ENCODE measurements at regions not wholly inside any gene's neighbourhood (a gene's known extent, or its start where the extent isn't known, plus 50 kb on each side); places are given as distances from the start of the nearest gene placed in this dataset.

GRCh38 chr2:21590026-21590690, 466.4 kb downstream of the TDRD15 start:
- Mint-ChIP-seq H3K4me3 (no peak overlapping the region), H3K36me3 (no peaks in the 10 kb centered on the region), H3K4me1 (no peaks in the 10 kb centered on the region), H3K27ac (no peak overlapping the region), H3K27me3 (ENCODE audit: insufficient read depth, low read depth) (no peaks in the 10 kb centered on the region), H3K9me3 (no peaks in the 10 kb centered on the region)
- no peak overlapping the region for H3K4me3 ChIP-seq
- no peaks in the 10 kb centered on the region for H4K20me1 ChIP-seq (ENCODE audit: low read depth)
- H3F3A ChIP-seq (ENCODE audit: low read depth): no peaks in the 10 kb centered on the region
- H3K9ac ChIP-seq: no peak overlapping the region
- H3K36me3 ChIP-seq: no peaks in the 10 kb centered on the region
- no peak overlapping the region for H2AFZ ChIP-seq (replicated peaks)
- no peak overlapping the region for H3K27ac ChIP-seq
- H3K27me3 ChIP-seq: no peaks in the 10 kb centered on the region
- DNase-seq (ENCODE audit: low spot score): no peak
- H3K4me1 ChIP-seq: no peaks in the 10 kb centered on the region
- H3K79me2 ChIP-seq (ENCODE audit: low read depth): no peaks in the 10 kb centered on the region
- TF ChIP-seq EZH2 (IDR thresholded peaks at IDR 0.05) (no peak), EZH2phosphoT487 (IDR thresholded peaks at IDR 0.05) (no peak)
- TF ChIP-seq, protein P1, sequence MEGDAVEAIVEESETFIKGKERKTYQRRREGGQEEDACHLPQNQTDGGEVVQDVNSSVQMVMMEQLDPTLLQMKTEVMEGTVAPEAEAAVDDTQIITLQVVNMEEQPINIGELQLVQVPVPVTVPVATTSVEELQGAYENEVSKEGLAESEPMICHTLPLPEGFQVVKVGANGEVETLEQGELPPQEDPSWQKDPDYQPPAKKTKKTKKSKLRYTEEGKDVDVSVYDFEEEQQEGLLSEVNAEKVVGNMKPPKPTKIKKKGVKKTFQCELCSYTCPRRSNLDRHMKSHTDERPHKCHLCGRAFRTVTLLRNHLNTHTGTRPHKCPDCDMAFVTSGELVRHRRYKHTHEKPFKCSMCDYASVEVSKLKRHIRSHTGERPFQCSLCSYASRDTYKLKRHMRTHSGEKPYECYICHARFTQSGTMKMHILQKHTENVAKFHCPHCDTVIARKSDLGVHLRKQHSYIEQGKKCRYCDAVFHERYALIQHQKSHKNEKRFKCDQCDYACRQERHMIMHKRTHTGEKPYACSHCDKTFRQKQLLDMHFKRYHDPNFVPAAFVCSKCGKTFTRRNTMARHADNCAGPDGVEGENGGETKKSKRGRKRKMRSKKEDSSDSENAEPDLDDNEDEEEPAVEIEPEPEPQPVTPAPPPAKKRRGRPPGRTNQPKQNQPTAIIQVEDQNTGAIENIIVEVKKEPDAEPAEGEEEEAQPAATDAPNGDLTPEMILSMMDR (IDR thresholded peaks at IDR 0.05): no peak
- no peak overlapping the region for H3K4me2 ChIP-seq
- no peaks in the 10 kb centered on the region for H3K9me3 ChIP-seq (ENCODE audit: low read depth)

DNA sequence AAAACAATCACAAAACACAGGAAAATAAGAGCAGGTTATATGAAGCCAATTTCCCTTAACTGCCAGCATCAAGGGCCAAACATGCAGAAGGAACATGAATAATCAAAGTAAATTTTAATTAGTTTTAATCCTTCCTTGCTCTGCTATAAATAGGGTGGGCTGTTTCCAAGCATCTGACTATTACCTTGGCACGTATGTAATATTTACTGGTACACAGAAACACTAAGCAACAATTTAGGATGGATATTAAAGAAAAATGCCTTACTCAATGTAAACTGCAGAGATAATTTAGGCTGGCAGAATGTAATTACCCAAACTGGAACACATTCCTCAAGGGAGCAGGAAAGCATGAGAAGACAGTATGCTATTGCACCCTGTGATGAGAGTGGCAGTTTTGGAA, 468.2 kb downstream of the TDRD15 start:
- no peaks in the 10 kb centered on the region for H3K27me3 Mint-ChIP-seq (ENCODE audit: insufficient read depth, low read depth)

DNA sequence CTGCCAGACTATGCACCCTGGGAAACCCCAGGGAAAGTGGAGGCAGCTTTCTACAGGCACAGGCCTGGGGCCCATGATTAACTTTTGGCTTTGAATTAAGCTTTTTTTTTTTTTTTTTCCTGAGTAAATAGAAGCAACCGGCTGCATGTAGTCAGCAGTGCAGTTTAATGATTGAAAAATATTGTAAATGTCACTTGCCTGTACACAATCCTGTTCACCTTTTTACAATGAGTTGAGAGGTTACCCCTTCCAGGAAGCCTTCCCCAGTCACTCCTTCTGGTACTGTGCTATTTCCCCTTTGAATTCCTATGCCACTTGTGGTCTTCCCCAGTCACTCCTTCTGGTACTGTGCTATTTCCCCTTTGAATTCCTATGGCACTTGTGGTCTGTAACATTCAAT, 475.6 kb downstream of the TDRD15 start:
- Histone ChIP-seq H3K27ac (no peak overlapping the region), H4K20me1 (ENCODE audit: low read depth) (no peaks in the 10 kb centered on the region), H3K79me2 (ENCODE audit: low read depth) (no peaks in the 10 kb centered on the region), H3K36me3 (no peaks in the 10 kb centered on the region), H3K9ac (no peak overlapping the region), H3K9me3 (ENCODE audit: low read depth) (no peaks in the 10 kb centered on the region), H3K27me3 (no peaks in the 10 kb centered on the region), H3K4me3 (no peak overlapping the region), H2AFZ (replicated peaks) (no peak overlapping the region), H3K4me1 (no peaks in the 10 kb centered on the region), H3F3A (ENCODE audit: low read depth) (no peaks in the 10 kb centered on the region), H3K4me2 (no peak overlapping the region)
- Mint-ChIP-seq H3K27me3 (ENCODE audit: insufficient read depth, low read depth) (peaks cover 3% of the 10 kb centered on the region), H3K36me3 (no peaks in the 10 kb centered on the region), H3K27ac (peak overlapping the region; percentile 26), H3K9me3 (no peaks in the 10 kb centered on the region), H3K4me1 (peaks cover 3% of the 10 kb centered on the region), H3K4me3 (no peak overlapping the region)
- DNase-seq (ENCODE audit: low spot score): no peak
- TF ChIP-seq EZH2phosphoT487 (IDR thresholded peaks at IDR 0.05) (no peak), EZH2 (IDR thresholded peaks at IDR 0.05) (no peak)
- TF ChIP-seq, protein P1 (IDR thresholded peaks at IDR 0.05): no peak

More for the DNA sequence above, 468.2 kb downstream of the TDRD15 start:
- TF ChIP-seq EZH2phosphoT487 (IDR thresholded peaks at IDR 0.05) (no peak), EZH2 (IDR thresholded peaks at IDR 0.05) (no peak)
- TF ChIP-seq, protein P1 (IDR thresholded peaks at IDR 0.05): no peak
- H3K27ac Mint-ChIP-seq: no peak overlapping the region
- H3K36me3 Mint-ChIP-seq: no peaks in the 10 kb centered on the region
- H3K9me3 Mint-ChIP-seq: no peaks in the 10 kb centered on the region
- H3K27ac ChIP-seq: no peak overlapping the region
- H2AFZ ChIP-seq (replicated peaks): no peak overlapping the region
- H3K27me3 ChIP-seq: no peaks in the 10 kb centered on the region
- H3K4me2 ChIP-seq: no peak overlapping the region
- H3K4me3 ChIP-seq: no peak overlapping the region
- no peaks in the 10 kb centered on the region for H3K79me2 ChIP-seq (ENCODE audit: low read depth)
- no peaks in the 10 kb centered on the region for H3K4me1 Mint-ChIP-seq
- H3K36me3 ChIP-seq: no peaks in the 10 kb centered on the region
- H3K4me1 ChIP-seq: no peaks in the 10 kb centered on the region
- no peaks in the 10 kb centered on the region for H3F3A ChIP-seq (ENCODE audit: low read depth)
- no peaks in the 10 kb centered on the region for H4K20me1 ChIP-seq (ENCODE audit: low read depth)
- H3K9ac ChIP-seq: no peak overlapping the region
- no peak for DNase-seq (ENCODE audit: low spot score)
- no peaks in the 10 kb centered on the region for H3K9me3 ChIP-seq (ENCODE audit: low read depth)
- no peak overlapping the region for H3K4me3 Mint-ChIP-seq
